ENCODE measurements at regions not wholly inside any gene's neighbourhood (a gene's known extent, or its start where the extent isn't known, plus 50 kb on each side); places are given as distances from the start of the nearest gene placed in this dataset.

DNA sequence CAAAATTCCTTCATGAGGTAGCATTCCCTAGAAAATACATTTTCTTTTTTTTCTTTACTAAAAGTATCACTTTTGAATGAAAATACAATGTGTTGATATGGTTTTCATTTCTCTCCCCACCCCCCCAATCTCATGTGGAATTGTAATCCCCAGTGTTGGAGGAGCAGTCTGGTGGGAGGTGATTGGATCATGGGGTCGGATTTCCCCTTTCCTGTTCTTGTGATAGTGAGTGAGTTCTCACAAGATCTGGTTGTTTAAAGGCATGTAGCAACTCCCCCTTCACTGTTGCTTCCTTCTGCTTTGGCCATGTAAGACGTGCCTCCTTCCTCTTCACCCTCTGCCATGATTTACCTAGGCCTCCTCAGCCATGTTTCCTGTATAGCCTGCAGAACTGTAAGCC, 790.3 kb upstream of the KCND2 start:
- CTCF ChIA-PET = no interaction called here

DNA sequence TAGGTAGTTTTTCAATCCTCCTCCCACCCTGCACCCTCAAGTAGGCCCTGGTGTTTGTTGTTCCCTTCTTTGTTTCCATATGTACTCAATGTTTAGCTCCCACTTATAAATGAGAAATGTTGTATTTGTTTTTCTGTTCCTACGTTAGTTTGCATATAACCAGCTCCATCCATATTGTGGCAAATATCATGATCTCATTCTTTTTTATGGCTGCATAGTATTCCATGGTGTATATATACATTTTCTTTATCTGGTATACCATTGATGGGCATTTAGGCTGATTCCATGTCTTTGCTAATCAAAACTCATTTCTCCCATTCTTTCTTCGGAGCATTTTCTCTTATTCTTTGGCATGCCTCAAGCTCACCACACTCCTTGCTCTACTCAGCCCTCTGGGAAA, 789.6 kb upstream of the KCND2 start:
- no peaks in the 10 kb centered on the region for H3K36me3 Mint-ChIP-seq
- no peaks in the 10 kb centered on the region for H3K4me1 ChIP-seq (ENCODE audit: insufficient read depth, low read length)
- H3K27me3 ChIP-seq (ENCODE audit: insufficient read depth, low read length, poor library complexity, severe bottlenecking) = no peaks in the 10 kb centered on the region
- no peak for DNase-seq
- CTCF ChIA-PET = no interaction called here
- POLR2A ChIA-PET = no interaction called here
- no peak overlapping the region for H3K27ac ChIP-seq (ENCODE audit: low read depth, low read length)
- peaks cover 0 to 33% (median 7%) of the 10 kb centered on the region in 5 donors for H3K9me3 Mint-ChIP-seq
- no peak overlapping the region for H3K4me3 Mint-ChIP-seq
- H3K27me3 Mint-ChIP-seq = no peaks in the 10 kb centered on the region
- H3K9me3 ChIP-seq (ENCODE audit: low read length) = no peaks in the 10 kb centered on the region
- H3K4me3 ChIP-seq (ENCODE audit: low read length) = no peak overlapping the region
- H3K36me3 ChIP-seq (ENCODE audit: insufficient read depth, low read length) = no peaks in the 10 kb centered on the region
- H3K27ac Mint-ChIP-seq = no peak overlapping the region
- H3K4me1 Mint-ChIP-seq = no peaks in the 10 kb centered on the region

More for the DNA sequence above, 790.3 kb upstream of the KCND2 start:
- Histone ChIP-seq H3K4me1 (ENCODE audit: insufficient read depth, low read length) (no peaks in the 10 kb centered on the region), H3K27ac (ENCODE audit: low read depth, low read length) (no peak overlapping the region), H3K4me3 (ENCODE audit: low read length) (no peak overlapping the region), H3K9me3 (ENCODE audit: low read length) (no peaks in the 10 kb centered on the region), H3K27me3 (ENCODE audit: insufficient read depth, low read length, poor library complexity, severe bottlenecking) (no peaks in the 10 kb centered on the region), H3K36me3 (ENCODE audit: insufficient read depth, low read length) (no peaks in the 10 kb centered on the region)
- Mint-ChIP-seq H3K4me3 (no peak overlapping the region), H3K27me3 (no peaks in the 10 kb centered on the region), H3K9me3 (peaks cover 0 to 27% (median 7%) of the 10 kb centered on the region in 5 donors), H3K4me1 (no peaks in the 10 kb centered on the region), H3K36me3 (no peaks in the 10 kb centered on the region), H3K27ac (no peak overlapping the region)
- no peak for DNase-seq
- POLR2A ChIA-PET = no interaction called here

- Mint-ChIP-seq H3K27ac (no peak overlapping the region), H3K27me3 (no peaks in the 10 kb centered on the region), H3K4me1 (no peaks in the 10 kb centered on the region), H3K4me3 (no peak overlapping the region), H3K36me3 (no peaks in the 10 kb centered on the region), H3K9me3 (peaks cover 10 to 34% (median 12%) of the 10 kb centered on the region in 5 donors)
- Histone ChIP-seq H3K36me3 (ENCODE audit: insufficient read depth, low read length) (no peaks in the 10 kb centered on the region), H3K27ac (ENCODE audit: low read depth, low read length) (no peak overlapping the region), H3K27me3 (ENCODE audit: insufficient read depth, low read length, poor library complexity, severe bottlenecking) (no peaks in the 10 kb centered on the region), H3K4me1 (ENCODE audit: insufficient read depth, low read length) (no peaks in the 10 kb centered on the region), H3K4me3 (ENCODE audit: low read length) (no peak overlapping the region), H3K9me3 (ENCODE audit: low read length) (no peaks in the 10 kb centered on the region)
- DNase-seq = no peak
- ChIA-PET POLR2A (no interaction called here), CTCF (no interaction called here)
Measured at GRCh38 chr7:119514326-119514725, 758.6 kb upstream of the KCND2 start.

DNA sequence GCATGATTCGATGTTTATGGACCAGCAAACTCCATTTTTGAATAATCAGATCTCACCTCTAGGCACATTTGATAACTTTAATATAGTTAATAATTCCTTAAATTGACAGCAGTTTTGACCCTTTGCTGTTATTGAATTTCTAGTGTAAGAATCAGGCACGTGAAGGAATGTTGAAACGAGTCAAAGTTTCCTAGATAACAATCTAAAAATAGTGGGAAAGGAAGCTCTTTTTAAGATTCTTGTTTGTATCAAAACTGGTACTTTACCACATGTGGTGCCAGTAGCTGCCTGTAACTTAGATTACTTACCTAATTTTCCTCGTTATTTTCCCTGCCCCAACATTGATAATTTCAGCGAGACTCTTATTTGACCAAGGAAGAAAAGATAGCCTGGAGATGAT, 757.8 kb upstream of the KCND2 start:
- CTCF ChIA-PET = no interaction called here
- no peaks in the 10 kb centered on the region for H3K4me1 Mint-ChIP-seq
- H3K9me3 Mint-ChIP-seq = peaks cover 10 to 31% (median 12%) of the 10 kb centered on the region in 5 donors
- POLR2A ChIA-PET = no interaction called here
- no peak overlapping the region for H3K27ac Mint-ChIP-seq
- no peaks in the 10 kb centered on the region for H3K27me3 Mint-ChIP-seq
- H3K27ac ChIP-seq (ENCODE audit: low read depth, low read length) = no peak overlapping the region
- no peak overlapping the region for H3K4me3 ChIP-seq (ENCODE audit: low read length)
- H3K4me1 ChIP-seq (ENCODE audit: insufficient read depth, low read length) = no peaks in the 10 kb centered on the region
- DNase-seq = no peak
- no peaks in the 10 kb centered on the region for H3K36me3 ChIP-seq (ENCODE audit: insufficient read depth, low read length)
- no peaks in the 10 kb centered on the region for H3K9me3 ChIP-seq (ENCODE audit: low read length)
- H3K36me3 Mint-ChIP-seq = no peaks in the 10 kb centered on the region
- H3K27me3 ChIP-seq (ENCODE audit: insufficient read depth, low read length, poor library complexity, severe bottlenecking) = no peaks in the 10 kb centered on the region
- no peak overlapping the region for H3K4me3 Mint-ChIP-seq

- Histone ChIP-seq H3K36me3 (ENCODE audit: insufficient read depth, low read length) (no peaks in the 10 kb centered on the region), H3K4me3 (ENCODE audit: low read length) (no peak overlapping the region), H3K9me3 (ENCODE audit: low read length) (no peaks in the 10 kb centered on the region), H3K4me1 (ENCODE audit: insufficient read depth, low read length) (no peaks in the 10 kb centered on the region), H3K27me3 (ENCODE audit: insufficient read depth, low read length, poor library complexity, severe bottlenecking) (no peaks in the 10 kb centered on the region), H3K27ac (ENCODE audit: low read depth, low read length) (no peak overlapping the region)
- DNase-seq = no peak
- ChIA-PET POLR2A (no interaction called here), CTCF (no interaction called here)
- Mint-ChIP-seq H3K27ac (no peak overlapping the region), H3K4me1 (no peaks in the 10 kb centered on the region), H3K36me3 (no peaks in the 10 kb centered on the region), H3K9me3 (peaks cover 10 to 29% (median 12%) of the 10 kb centered on the region in 5 donors), H3K27me3 (no peaks in the 10 kb centered on the region), H3K4me3 (no peak overlapping the region)
Measured at GRCh38 chr7:119515962-119516361, 757.0 kb upstream of the KCND2 start.

- no peak for DNase-seq
- no peaks in the 10 kb centered on the region for H3K9me3 ChIP-seq (ENCODE audit: low read length)
- no peak overlapping the region for H3K27ac Mint-ChIP-seq
- no peak overlapping the region for H3K4me3 ChIP-seq (ENCODE audit: low read length)
- ChIA-PET POLR2A (no interaction called here), CTCF (no interaction called here)
- H3K36me3 ChIP-seq (ENCODE audit: insufficient read depth, low read length) = no peaks in the 10 kb centered on the region
- no peaks in the 10 kb centered on the region for H3K36me3 Mint-ChIP-seq
- H3K27me3 ChIP-seq (ENCODE audit: insufficient read depth, low read length, poor library complexity, severe bottlenecking) = no peaks in the 10 kb centered on the region
- H3K9me3 Mint-ChIP-seq = peaks cover 7 to 25% (median 14%) of the 10 kb centered on the region in 5 donors
- no peaks in the 10 kb centered on the region for H3K4me1 ChIP-seq (ENCODE audit: insufficient read depth, low read length)
- no peaks in the 10 kb centered on the region for H3K27me3 Mint-ChIP-seq
- H3K4me1 Mint-ChIP-seq = no peaks in the 10 kb centered on the region
- no peak overlapping the region for H3K27ac ChIP-seq (ENCODE audit: low read depth, low read length)
- no peak overlapping the region for H3K4me3 Mint-ChIP-seq
Measured at GRCh38 chr7:119522263-119522662, 750.7 kb upstream of the KCND2 start.

DNA sequence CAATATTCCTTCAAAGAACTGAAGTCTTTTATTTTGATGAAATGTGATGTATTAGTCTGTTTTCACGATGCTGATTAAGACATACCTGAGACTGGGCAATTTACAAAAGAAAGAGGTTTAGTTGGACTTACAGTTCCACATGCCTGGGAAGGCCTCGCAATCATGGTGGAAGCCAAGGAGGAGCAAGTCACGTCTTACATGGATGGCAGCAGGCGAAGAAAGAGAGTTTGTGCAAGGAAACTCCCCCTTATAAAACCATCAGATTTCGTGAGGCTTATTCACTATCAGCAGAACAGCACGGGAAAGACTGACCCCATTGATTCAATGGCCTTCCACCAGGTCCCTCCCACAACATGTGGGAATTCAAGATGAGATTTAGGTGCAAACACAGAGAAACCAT, 750.3 kb upstream of the KCND2 start:
- CTCF ChIA-PET = no interaction called here
- DNase-seq = no peak
- Mint-ChIP-seq H3K4me1 (no peaks in the 10 kb centered on the region), H3K4me3 (no peak overlapping the region), H3K27me3 (no peaks in the 10 kb centered on the region), H3K27ac (no peak overlapping the region), H3K9me3 (peaks cover 3 to 20% (median 14%) of the 10 kb centered on the region in 5 donors), H3K36me3 (no peaks in the 10 kb centered on the region)
- no peaks in the 10 kb centered on the region for H3K36me3 ChIP-seq (ENCODE audit: insufficient read depth, low read length)
- no peaks in the 10 kb centered on the region for H3K4me1 ChIP-seq (ENCODE audit: insufficient read depth, low read length)
- no peak overlapping the region for H3K4me3 ChIP-seq (ENCODE audit: low read length)
- POLR2A ChIA-PET = no interaction called here
- H3K9me3 ChIP-seq (ENCODE audit: low read length) = no peaks in the 10 kb centered on the region
- H3K27ac ChIP-seq (ENCODE audit: low read depth, low read length) = no peak overlapping the region
- H3K27me3 ChIP-seq (ENCODE audit: insufficient read depth, low read length, poor library complexity, severe bottlenecking) = no peaks in the 10 kb centered on the region

DNA sequence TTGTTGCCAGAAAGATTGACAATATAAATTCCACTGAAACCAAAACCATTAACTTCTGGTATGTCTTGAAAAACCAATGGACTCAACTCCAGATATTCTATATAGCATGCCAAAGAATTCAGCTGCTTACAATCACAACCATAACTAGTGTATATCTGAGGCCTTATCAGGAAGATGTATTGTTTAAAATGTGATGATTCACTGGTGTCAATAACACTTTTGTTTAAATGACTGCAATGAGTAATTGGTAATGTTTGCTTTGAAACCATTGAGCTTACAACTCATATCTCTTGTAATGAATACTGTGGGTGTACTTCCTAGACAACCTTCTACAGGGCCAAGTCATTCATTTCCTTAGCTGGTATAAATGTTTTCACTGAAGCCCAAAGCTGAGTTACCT, 727.9 kb upstream of the KCND2 start:
- Histone ChIP-seq H3K27ac (ENCODE audit: low read depth, low read length) (no peak overlapping the region), H3K27me3 (ENCODE audit: insufficient read depth, low read length, poor library complexity, severe bottlenecking) (no peaks in the 10 kb centered on the region), H3K36me3 (ENCODE audit: insufficient read depth, low read length) (no peaks in the 10 kb centered on the region), H3K9me3 (ENCODE audit: low read length) (no peaks in the 10 kb centered on the region), H3K4me1 (ENCODE audit: insufficient read depth, low read length) (no peaks in the 10 kb centered on the region), H3K4me3 (ENCODE audit: low read length) (no peak overlapping the region)
- ChIA-PET CTCF (no interaction called here), POLR2A (no interaction called here)
- H3K4me3 Mint-ChIP-seq = no peak overlapping the region
- H3K36me3 Mint-ChIP-seq = no peaks in the 10 kb centered on the region
- H3K9me3 Mint-ChIP-seq = peaks cover 2 to 13% (median 3%) of the 10 kb centered on the region in 5 donors
- H3K4me1 Mint-ChIP-seq = no peaks in the 10 kb centered on the region
- peaks cover 0 to 1% of the 10 kb centered on the region in 2 donors for H3K27me3 Mint-ChIP-seq
- H3K27ac Mint-ChIP-seq = no peak overlapping the region
- no peak for DNase-seq

DNA sequence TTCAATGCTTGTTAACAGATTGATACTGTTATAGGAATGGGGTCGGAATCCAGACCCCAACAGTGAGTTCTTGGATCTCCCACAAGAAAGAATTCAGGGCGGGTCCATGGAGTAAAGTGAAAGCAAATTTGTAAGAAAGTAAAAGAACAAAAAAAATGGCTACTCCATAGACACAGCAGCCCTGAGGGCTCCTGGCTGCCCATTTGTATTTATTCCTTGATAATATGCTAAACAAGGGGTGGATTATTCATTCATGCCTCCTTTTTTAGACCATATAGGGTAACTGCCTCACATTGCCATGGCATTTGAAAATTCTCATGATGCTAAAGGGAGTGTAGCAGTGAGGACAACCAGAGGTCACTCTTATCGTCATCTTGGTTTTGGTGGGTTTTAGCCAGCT, 717.2 kb upstream of the KCND2 start:
- ChIA-PET CTCF (no interaction called here), POLR2A (no interaction called here)
- Mint-ChIP-seq H3K4me1 (no peaks in the 10 kb centered on the region), H3K27ac (no peak overlapping the region), H3K36me3 (no peaks in the 10 kb centered on the region), H3K4me3 (no peak overlapping the region), H3K9me3 (peaks cover 0 to 33% (median 0%) of the 10 kb centered on the region in 5 donors), H3K27me3 (no peaks in the 10 kb centered on the region)
- no peaks in the 10 kb centered on the region for H3K36me3 ChIP-seq (ENCODE audit: insufficient read depth, low read length)
- no peak for DNase-seq
- no peaks in the 10 kb centered on the region for H3K4me1 ChIP-seq (ENCODE audit: insufficient read depth, low read length)
- H3K27ac ChIP-seq (ENCODE audit: low read depth, low read length) = no peak overlapping the region
- H3K27me3 ChIP-seq (ENCODE audit: insufficient read depth, low read length, poor library complexity, severe bottlenecking) = no peaks in the 10 kb centered on the region
- H3K4me3 ChIP-seq (ENCODE audit: low read length) = no peak overlapping the region
- H3K9me3 ChIP-seq (ENCODE audit: low read length) = no peaks in the 10 kb centered on the region

Data from CD8-positive, alpha-beta memory T cell (primary cell).